GM12878 (cell line): ENCODE measurements at regions not wholly inside any gene's neighbourhood (a gene's known extent, or its start where the extent isn't known, plus 50 kb on each side); places are given as distances from the start of the nearest gene placed in this dataset.

Source experiments
- BCL11A ChIP-seq: IDR thresholded peaks from 2 replicates; pipeline ENCODE4 v1.6.1; 2011; ENCODE audit warnings: low read depth, low read length
- BHLHE40 ChIP-seq, 2 experiments: fragments of 450-650 bp in 1 of 2; IDR thresholded peaks; 2 replicates each; pipeline ENCODE4 v1.6.1; 2011 to 2017; ENCODE audit warnings: low read depth in 2 of 2, borderline replicate concordance in 1 of 2, improper control_type of control experiment in 1 of 2, low read length in 1 of 2, mild to moderate bottlenecking in 1 of 2
- ESRRA ChIP-seq: IDR thresholded peaks from 2 replicates; pipeline ENCODE4 v1.6.1; 2012; ENCODE audit warnings: mild to moderate bottlenecking, low read length, improper control_type of control experiment
- FOXK2 ChIP-seq: fragments of 450-650 bp; IDR thresholded peaks from 2 replicates; pipeline ENCODE4 v1.6.1; 2017; ENCODE audit warnings: mild to moderate bottlenecking, moderate library complexity
- IRF4 ChIP-seq: IDR thresholded peaks from 2 replicates; pipeline ENCODE4 v1.6.1; 2011; ENCODE audit warnings: low read depth, low read length
- LARP7 ChIP-seq: fragments of 450-650 bp; IDR thresholded peaks from 2 replicates; pipeline ENCODE4 v1.6.1; 2017; ENCODE audit warnings: mild to moderate bottlenecking
- MXI1 ChIP-seq: fragments of 150-350 bp; IDR thresholded peaks from 2 replicates; pipeline ENCODE4 v1.6.1; 2011; ENCODE audit warnings: low read depth, mild to moderate bottlenecking, inconsistent platforms, low read length, improper control_type of control experiment
- NR2C2 ChIP-seq: IDR thresholded peaks from 2 replicates; pipeline ENCODE4 v1.6.1; 2011; ENCODE audit warnings: borderline replicate concordance, low read depth; ENCODE audit not compliant: control insufficient read depth, insufficient read length
- NR2F1 ChIP-seq: fragments of 450-650 bp; conservative IDR thresholded peaks from 2 replicates; pipeline ENCODE4 v1.6.1; 2017; ENCODE audit warnings: mild to moderate bottlenecking
- SRF ChIP-seq, 2 experiments: IDR thresholded peaks; 2 replicates each; pipeline ENCODE4 v1.6.1; 2011; ENCODE audit warnings: low read depth in 2 of 2, low read length in 2 of 2, mild to moderate bottlenecking in 1 of 2, moderate library complexity in 1 of 2
- TBL1XR1 ChIP-seq: IDR thresholded peaks from 2 replicates; pipeline ENCODE4 v1.6.1; 2012; ENCODE audit warnings: low read depth, low read length, improper control_type of control experiment
- TCF3 ChIP-seq: IDR thresholded peaks from 2 replicates; pipeline ENCODE4 v1.6.1; 2012; ENCODE audit warnings: low read depth, mild to moderate bottlenecking, low read length, borderline replicate concordance; ENCODE audit not compliant: insufficient read depth
- ZNF687 ChIP-seq: fragments of 450-650 bp; IDR thresholded peaks from 2 replicates; pipeline ENCODE4 v1.6.1; 2017; ENCODE audit warnings: mild to moderate bottlenecking, moderate library complexity

GRCh38 chr6:151167034-151167433 lies 72.7 kb upstream of the AKAP12 start (continued):
- TF ChIP-seq ZNF687 = no peak
- TF ChIP-seq ESRRA = no peak
- no peak for TF ChIP-seq BCL11A
- TF ChIP-seq LARP7 = no peak
- TF ChIP-seq TCF3 = no peak
- TF ChIP-seq TBL1XR1 = no peak
- no peak for TF ChIP-seq NR2F1
- TF ChIP-seq BHLHE40 (IDR thresholded peaks at IDR 0.05; ENCODE audit: borderline replicate concordance in 1 of 2, low read depth in 2 of 2, low read length in 1 of 2) = no peak
- TF ChIP-seq FOXK2 = no peak
- no peak for TF ChIP-seq NR2C2
- no peak for TF ChIP-seq SRF (IDR thresholded peaks at IDR 0.05; ENCODE audit: low read depth in 2 of 2, low read length in 2 of 2)
- TF ChIP-seq IRF4 = no peak
- no peak for TF ChIP-seq MXI1
